HG02852 (cell line): ENCODE measurements at regions not wholly inside any gene's neighbourhood (a gene's known extent, or its start where the extent isn't known, plus 50 kb on each side); places are given as distances from the start of the nearest gene placed in this dataset.

Source experiments
- ATAC-seq: cut with Tn5 transposase; IDR thresholded peaks from one replicate; pipeline ENCODE4 v1.9.1; 2021; ENCODE audit warnings: mild to moderate bottlenecking, moderate library complexity; ENCODE audit not compliant: unreplicated experiment

DNA sequence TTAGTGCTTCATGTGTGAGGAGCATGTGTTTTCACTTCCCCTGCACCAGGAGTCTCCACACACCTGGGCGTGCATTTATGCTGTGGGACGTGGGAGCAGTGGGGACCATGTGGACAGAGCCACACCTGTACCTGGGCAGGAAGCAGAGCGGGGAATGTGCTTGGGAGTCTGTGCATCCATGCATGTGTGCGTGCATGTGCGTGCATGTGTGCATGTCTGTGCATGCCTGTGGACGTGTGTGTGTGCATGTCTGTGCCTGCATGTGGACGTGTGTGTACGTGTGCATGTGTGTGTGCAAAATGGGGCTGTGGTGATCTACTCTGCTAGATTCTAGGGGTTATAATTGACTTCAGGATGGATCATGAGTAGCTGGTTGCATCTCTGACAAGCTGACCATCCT is 224.0 kb upstream of the GMDS start:
- ATAC-seq = no peak

DNA sequence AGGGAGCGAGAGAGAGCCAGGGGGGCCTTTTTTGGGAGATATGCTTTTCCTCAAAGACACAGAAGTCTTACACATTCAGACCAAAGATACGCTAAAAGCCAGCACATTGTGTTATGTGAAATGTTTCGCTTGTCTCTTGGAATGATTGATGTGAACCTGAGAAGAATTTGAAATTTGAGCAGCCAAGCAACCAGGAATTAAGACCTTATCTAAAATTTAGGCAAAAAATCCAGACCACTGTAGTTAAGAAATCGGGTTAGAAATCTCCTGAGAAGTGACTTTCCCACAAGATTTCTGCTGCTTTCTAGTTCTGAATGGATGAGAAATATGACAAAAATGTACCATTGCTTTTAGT is 223.2 kb upstream of the GMDS start:
- no peak for ATAC-seq

DNA sequence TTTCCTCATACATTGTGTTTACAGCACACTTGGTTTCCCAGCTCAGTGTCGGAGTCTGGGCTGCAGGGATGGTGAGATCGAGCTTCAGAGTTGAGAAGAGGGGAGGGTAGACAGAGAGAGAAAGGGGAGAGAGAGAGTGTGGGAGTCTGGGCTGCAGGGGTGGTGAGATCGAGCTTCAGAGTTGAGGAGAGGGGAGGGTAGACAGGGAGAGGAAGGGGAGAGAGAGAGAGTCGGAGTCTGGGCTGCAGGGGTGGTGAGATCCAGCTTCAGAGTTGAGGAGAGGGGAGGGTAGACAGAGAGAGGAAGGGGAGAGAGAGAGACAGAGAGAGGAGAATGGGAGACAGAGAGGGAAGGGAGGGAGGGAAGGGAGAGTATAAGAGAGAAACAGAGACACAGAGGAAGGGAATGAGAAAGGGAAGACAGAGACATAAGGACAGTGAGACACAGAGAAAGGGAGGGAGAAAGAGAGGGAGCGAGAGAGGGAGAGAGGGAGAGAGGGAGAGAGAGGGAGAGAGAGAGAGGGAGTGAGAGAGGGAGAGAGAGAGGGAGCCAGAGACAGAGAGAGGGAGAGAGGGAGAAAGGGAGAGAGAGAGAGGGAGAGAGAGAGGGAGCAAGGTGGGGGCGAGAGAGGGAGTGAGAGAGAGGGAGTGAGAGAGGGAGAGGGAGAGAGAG is 222.7 kb upstream of the GMDS start:
- no peak for ATAC-seq

DNA sequence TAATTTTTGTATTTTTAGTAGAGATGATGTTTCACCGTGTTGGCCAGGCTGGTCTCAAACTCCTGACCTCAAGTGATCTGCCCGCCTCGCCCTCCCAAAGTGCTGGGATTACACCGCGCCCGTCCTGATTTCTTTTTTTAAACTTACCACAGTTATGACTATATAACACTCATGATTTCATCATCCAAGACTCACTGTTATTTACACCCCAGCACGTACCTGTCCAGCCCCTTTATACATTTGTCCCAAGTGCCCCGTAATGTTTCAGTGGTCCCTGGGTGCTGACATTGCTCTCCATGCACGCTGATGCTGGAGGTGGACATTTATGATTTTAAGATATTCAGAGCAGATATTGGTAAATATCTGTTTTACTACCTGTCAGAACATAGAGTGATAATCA is 219.9 kb upstream of the GMDS start:
- ATAC-seq = no peak

DNA sequence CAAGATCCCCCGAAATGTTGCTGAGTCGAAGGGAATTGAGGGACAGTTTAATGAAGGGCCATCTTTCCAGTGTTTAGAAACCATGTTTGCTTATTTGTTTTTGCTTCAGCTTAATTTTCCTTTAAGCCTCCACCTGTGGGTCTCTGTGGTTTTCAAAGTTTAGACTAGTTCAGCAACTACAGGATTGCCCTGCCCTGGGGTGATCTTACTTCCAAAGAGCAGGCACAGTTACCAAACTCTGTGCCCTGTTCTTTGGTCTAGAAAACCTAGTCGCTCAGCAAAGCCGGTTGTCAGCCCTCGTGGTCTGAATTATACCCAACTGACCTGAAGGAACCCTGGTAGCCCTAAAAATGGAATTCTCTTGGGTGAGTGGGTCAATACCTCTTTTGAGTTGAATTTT is 219.2 kb upstream of the GMDS start:
- ATAC-seq = no peak

DNA sequence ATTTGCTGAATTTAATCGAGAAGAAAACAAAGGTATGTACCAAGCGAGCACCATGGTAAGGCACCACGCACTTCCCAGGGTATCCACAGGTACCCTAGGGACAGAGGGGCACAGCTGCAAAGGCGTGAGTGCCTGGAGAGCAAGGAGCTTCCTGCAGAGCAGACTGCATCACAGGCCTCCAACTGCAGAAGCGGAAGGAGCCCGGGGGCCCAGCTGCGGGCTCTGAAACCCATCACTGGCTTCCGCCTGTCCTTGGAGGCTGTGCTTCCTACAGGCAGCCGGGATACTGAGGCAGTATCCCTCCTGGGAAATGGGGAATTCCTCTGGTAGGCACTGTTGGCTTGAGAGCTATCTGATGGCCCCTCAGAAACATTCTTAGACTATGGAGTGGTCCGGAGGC is 217.4 kb upstream of the GMDS start:
- ATAC-seq = no peak

DNA sequence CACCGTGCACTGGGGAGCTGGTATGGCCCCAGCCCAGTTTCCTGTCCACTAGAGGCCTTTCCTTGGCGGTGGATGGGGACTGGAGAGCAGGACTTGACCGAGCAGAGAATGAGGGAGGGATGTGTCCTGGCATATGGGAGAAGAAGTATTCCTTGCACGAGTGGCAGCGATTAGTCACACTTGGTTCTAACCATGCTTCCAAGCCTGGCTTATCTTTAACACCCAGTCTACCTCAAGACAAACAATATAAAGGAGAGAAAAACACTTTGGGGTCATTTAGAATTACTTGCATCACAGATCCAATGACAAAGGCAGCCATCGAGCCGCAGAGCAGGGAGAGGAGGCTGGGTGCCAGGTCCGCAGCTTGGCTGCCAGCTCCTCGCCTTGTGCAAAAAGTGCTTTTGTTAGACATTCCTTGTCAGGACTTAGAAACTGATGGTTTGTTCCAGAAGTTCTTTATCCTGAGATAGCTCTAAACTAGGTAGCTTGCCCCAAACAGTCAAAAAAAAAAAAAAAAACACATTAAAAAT is 214.9 kb upstream of the GMDS start:
- no peak for ATAC-seq

DNA sequence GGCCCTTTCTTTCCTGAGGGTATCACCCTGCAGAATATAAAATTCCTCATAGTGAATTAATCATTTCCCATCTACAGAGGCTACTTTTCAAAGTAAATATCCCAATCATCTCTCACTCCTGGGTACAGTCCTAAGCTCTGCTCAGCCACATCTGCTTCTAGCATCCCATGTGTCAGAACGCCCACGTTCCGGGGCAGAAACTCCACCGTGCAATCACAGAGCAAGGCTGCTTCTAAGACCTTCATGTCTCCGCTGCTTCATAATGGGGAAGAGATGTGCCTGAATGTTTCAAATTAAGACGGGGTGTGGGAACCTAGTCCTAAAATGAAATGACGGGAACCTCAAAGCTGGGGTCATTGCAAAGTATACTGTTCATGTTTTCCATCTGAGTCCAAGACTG is 208.8 kb upstream of the GMDS start:
- no peak for ATAC-seq

DNA sequence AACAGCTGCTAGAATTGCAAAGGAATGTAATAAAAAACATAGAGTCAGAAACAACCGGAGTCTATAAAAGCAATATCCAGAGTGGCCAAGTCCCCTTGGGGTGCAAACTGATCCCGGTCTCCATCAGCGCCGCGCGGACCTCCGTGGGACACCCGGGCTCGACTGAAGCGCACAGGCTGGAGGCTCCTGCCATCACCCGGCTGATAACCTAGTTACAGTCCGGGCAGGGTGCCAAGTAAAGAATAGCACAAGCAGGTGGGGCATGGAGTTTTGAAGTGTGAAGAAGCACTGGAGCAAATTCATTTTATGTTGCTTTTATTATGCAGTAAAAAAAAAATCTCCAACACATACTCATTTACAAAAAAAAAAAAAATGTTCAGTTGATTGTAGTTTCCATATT is 205.1 kb upstream of the GMDS start:
- no peak for ATAC-seq

DNA sequence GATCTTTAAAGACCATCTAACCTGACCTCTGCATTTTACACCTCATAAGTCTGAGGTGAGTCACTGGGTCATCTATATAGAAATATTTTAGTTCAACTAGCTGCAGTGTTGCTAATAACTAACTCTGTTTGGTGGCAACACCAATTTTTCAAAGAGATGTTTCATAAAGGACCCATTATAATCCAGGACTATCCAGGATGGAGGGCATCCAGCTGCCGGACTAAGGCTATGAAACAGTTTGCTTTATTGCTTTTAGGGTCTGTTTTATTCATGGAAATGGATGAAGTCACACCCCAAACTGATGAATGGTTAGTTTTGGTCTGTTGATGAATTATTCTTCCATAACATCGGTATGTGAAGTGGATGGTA is 204.2 kb upstream of the GMDS start:
- ATAC-seq = no peak

DNA sequence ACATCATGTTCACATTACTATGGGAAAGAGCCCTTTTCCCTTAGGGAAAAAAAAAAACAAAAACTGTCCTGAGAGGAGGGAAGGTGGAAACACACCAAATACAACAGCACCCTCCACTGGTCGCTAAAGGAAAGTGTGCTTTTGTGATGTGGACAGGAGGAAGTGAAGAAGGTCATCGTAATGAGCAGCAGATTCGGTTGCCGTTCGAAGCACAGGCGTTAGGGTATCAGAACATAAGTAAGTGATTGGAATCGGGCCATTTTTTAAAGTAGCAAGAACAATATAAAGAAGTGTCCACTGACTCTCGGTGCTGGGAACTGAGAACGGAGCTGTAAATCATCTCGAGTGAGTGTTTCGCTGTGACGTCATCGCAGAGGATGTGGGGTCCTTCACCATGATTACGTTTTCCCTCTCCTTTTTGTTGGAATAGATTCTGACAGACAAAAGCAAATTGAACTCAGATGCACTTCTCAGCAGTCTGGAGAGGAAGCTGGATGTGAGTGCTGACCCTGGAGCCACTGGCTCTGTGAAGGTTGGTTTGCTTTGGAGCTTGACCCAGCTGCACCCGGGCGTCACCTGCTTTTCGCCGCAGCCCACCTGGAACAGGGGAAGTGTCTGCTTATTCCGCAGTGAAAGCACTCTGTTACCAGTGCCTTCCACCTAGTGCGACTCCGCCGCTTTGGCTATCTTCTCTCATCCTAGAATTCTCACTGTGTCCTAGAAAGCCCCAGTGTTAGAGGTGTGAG is 203.6 kb upstream of the GMDS start:
- no peak for ATAC-seq

DNA sequence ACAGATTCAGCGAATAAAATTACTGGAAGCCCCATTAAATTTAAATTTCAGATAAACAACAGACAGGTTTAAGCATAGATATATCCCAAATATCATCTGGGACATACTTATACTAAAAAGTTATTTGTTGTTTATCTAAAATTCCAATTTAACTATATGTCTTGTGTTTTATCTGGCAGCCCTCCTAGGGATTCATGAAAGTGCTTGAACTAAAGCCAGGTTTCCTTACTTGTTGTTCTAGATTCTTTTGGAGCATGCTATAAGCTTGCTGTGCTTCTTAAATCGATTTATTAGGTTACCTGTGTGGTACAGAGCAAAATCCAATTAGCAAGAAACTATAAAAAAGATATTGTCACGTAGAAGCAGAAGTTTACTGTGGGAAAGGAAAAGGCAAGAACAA is 202.5 kb upstream of the GMDS start:
- ATAC-seq = no peak

DNA sequence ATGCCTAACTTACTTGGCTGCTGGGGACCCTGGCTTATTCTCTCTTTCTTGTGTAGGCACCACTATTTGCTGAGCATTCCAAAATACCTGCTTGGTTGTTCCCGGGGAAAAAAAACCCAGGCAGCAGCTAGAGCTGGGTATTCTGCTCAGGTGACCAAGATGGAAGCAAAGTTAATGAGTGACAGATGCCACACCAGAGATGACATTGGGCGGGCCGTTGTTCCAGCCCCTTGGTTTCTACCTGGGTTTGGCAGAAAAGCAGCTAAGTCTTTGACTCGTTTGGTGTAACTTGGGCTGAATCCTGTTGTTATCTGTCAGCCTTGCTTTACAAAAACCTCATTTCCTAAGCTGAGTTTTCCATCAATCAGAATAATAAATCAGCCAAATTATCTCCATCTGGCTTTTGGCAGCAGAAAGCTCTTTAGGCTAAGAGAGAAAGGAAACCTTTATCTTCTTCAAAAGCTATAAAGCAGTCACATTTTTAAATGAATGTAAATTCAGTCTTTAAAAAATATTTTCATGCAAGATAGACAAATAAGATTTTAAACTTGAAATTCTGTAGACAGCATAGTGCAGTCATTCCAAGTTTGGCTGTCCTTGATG is 202.0 kb upstream of the GMDS start:
- no peak for ATAC-seq

DNA sequence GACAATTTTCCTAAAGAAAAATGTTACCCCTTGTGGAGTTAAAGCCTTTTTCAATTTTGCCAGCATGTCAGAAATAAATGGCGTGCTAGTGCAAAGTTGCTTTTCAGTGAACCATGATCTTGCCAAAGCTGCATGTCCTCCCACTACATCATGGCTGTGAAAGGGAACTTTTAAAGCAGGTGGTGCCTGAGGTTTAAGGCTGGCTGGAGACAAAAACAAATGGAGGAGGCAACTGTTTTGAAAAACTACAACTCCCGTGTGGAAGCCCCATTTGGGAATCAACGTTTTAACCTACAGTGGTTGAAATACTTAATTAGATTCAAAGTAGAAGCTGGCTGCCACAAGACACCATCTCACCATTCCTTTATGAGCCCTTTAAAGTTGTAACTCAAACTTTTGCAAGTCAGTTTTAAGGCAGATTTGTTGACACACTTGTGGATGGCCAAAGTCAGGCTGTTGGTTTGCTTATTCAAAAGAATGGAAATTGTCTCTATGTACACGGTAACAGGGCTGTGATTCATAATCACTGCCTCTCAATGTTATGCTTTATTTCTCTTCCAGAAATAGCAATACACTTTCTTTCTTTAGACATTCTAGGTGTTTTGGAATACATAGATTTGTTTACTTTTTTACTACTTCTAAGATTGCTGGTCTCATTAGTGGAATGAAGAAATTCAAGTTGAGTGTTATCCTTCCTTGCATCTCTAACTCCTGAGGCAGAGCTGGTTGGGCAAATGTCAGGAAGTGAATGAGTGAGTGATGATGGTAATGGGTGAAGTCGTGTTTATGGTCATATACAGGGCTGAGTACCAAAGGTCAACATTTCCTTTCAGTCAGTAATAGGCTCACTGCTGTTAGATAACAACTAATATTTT is 196.4 kb upstream of the GMDS start:
- ATAC-seq = no peak

DNA sequence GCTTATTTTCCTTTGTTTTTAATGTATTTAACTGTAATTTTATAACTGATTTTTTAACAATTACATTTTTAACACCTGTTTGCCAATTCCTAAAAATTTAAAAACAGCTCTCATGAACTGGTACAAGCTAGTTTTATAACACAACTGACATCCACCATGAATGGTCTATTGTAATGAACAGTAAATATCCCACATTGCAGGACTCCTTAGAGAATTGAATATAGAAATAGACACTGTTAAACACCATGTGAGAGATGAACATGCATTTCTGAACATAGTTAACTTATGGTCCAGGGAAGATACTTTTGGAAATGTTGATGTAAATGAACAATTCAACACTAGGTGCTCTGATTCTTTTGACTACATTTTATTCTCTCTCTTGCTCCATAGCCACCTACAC is 195.1 kb upstream of the GMDS start:
- ATAC-seq = no peak

DNA sequence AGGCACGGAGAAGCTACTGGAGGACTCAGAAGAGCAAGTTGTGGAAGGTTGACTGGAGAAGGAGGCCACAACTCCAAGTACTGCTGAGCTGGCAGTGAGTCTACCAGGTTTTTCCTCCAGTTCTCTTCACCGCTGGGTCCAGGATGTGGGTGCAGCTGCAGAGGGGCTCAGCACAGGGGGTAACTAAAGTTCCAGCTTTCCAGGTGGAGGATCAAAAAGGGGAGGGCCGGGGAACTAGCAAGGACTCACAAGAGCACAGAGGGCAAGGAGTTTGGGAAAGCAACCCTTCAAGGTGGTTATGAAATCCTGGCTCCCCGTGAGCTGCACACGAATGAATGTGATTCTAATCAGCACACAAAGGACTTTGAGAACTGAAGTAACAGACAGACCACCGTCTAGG is 194.2 kb upstream of the GMDS start:
- no peak for ATAC-seq

DNA sequence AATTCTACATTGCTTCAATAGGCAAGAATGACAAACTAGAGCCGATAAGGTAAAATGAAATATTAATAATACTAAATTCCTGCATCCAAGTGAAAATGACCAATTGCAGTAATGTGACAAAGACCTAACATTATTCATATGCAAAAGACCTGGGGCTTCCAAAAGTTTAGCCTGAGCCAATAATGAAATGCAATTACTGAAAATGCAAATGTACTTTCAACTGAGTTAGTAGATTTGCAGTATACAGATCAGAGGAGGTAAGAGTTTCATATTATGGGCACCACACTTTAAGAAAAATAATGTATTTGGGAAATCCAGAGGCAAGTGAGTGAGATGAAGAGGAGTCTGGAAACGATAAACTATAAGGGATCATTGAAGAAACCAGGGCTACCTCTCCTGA is 193.7 kb upstream of the GMDS start:
- ATAC-seq = no peak

DNA sequence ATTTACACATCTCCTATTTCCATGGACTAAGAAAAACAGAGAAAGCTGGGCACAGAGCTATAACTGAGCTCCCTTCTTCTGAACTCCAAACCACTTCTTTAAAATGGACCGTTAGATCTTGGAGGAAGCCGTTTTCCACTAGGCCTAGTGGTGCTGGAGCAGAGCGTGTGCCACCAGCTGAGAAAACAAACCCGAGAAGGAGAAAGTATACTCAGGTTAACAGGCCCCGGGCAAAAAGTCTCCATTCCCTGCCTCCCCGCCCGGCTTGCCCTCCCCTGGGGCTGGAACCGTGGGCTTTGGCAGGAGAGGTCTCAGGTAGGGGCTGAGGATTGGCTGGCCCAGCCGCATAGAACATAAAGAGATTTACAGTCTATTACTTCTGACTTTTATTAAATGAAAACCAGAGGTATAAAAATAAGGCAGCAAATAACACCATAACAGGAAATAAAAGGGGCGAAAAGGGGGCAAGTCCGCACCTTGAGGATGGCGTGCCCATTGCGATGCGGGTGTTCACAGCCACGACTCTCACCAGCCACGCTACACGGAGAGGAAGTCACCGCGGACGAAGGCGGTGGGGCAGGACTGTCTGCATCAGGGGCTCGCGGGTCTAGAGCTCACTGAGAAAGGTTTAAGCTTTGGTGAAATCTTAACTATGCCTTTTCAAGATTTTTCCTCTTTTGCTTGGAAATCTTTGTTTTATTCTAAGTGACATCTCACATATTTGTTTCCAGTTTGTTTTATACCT is 191.2 kb upstream of the GMDS start:
- no peak for ATAC-seq

DNA sequence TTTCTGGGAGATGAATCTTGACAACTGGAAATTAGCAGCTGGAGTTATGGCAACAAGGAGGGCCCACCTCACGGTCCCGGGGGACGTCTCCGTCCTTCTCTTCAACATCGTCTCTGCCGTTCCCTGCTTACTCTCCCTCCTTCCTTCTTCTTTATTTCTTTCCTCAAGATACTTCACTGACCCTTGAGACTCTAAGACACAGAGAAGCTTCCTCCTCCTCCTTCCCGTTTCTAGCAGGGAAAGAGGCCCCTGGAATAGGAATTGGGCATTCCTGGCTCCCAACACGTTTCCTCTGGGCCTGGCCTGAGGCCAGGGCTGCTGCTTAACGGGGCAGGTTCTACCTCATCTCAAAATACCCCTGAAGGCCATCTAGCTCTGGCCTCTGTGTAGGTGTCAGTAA is 189.9 kb upstream of the GMDS start:
- no peak for ATAC-seq

DNA sequence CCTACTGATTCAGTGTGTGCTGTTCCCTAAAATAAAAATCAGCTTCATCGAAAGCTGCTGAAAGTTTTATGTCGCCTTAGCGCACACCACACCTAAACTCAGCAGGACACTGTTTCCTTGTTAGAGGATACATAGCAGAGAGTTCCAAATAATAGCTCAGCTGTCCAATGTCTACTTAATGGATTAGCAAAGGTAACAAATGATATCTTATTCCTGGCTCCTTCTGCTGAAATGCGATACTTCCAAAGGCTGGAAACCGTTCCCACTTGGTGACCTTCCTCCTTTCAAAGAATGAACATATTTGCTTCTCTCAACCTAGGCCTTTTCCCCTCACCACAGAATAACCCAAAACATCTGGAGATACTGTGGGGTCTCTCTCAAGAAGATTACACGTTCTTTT is 189.5 kb upstream of the GMDS start:
- no peak for ATAC-seq

DNA sequence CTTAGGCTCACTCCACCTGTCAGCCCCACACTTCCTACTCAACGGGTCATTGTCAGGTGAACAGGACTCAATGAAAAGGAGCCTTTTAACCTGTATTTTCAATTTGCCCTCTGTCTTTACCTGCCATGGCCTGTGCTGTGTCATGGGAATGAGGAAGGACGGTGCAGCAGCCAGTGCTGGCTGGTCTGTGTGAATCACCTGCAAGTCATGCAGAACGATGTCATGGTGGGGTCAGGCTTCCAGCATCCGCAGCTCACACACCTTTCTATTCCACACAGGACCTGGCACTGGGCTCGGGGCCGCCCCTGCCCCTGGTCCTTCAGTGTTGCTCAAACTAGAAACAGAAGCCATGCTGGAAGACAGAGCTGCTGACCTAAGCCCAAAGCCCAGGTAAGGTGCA is 188.7 kb upstream of the GMDS start:
- ATAC-seq = no peak
